ENCODE measurements at regions not wholly inside any gene's neighbourhood (a gene's known extent, or its start where the extent isn't known, plus 50 kb on each side); places are given as distances from the start of the nearest gene placed in this dataset.
"Not testable (repeated sequence)": the region's sequence is repeated elsewhere in the genome, so short reads cannot be mapped to it uniquely, and the experiment has no call there.

- TF ChIP-seq GABPA (IDR thresholded peaks at IDR 0.05 in 1 of 2, conservative IDR thresholded peaks at IDR 0.05 in 1 of 2) (no peak), YY1 (IDR thresholded peaks at IDR 0.05) (no peak), FOXA2 (IDR thresholded peaks at IDR 0.05) (no peak), FOXA1 (IDR thresholded peaks at IDR 0.05) (no peak)
- TF ChIP-seq, protein P1, sequence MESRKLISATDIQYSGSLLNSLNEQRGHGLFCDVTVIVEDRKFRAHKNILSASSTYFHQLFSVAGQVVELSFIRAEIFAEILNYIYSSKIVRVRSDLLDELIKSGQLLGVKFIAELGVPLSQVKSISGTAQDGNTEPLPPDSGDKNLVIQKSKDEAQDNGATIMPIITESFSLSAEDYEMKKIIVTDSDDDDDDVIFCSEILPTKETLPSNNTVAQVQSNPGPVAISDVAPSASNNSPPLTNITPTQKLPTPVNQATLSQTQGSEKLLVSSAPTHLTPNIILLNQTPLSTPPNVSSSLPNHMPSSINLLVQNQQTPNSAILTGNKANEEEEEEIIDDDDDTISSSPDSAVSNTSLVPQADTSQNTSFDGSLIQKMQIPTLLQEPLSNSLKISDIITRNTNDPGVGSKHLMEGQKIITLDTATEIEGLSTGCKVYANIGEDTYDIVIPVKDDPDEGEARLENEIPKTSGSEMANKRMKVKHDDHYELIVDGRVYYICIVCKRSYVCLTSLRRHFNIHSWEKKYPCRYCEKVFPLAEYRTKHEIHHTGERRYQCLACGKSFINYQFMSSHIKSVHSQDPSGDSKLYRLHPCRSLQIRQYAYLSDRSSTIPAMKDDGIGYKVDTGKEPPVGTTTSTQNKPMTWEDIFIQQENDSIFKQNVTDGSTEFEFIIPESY (IDR thresholded peaks at IDR 0.05), result no peak
These were observed 95.0 kb downstream of the AASDHPPT start (continued) for GRCh38 chr11:106172386-106172991.

GRCh38 chr11:106173291-106173690, 95.8 kb downstream of the AASDHPPT start:
- 78% methylated on average over 2 of the region's 2 CpGs for WGBS
- TF ChIP-seq CTCF (IDR thresholded peaks at IDR 0.05; ENCODE audit: low read depth, low read length, missing input control) (no peak), RAD21 (IDR thresholded peaks at IDR 0.05) (no peak), NR2F2 (IDR thresholded peaks at IDR 0.05) (no peak), HNF4A (conservative IDR thresholded peaks at IDR 0.05) (no peak), EGR1 (IDR thresholded peaks at IDR 0.05; ENCODE audit: low read depth in 2 of 2) (no peak), YY1 (IDR thresholded peaks at IDR 0.05) (no peak)
- TF ChIP-seq, protein P2, sequence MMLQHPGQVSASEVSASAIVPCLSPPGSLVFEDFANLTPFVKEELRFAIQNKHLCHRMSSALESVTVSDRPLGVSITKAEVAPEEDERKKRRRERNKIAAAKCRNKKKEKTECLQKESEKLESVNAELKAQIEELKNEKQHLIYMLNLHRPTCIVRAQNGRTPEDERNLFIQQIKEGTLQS (IDR thresholded peaks at IDR 0.05), result no peak
- TF ChIP-seq, protein P3, sequence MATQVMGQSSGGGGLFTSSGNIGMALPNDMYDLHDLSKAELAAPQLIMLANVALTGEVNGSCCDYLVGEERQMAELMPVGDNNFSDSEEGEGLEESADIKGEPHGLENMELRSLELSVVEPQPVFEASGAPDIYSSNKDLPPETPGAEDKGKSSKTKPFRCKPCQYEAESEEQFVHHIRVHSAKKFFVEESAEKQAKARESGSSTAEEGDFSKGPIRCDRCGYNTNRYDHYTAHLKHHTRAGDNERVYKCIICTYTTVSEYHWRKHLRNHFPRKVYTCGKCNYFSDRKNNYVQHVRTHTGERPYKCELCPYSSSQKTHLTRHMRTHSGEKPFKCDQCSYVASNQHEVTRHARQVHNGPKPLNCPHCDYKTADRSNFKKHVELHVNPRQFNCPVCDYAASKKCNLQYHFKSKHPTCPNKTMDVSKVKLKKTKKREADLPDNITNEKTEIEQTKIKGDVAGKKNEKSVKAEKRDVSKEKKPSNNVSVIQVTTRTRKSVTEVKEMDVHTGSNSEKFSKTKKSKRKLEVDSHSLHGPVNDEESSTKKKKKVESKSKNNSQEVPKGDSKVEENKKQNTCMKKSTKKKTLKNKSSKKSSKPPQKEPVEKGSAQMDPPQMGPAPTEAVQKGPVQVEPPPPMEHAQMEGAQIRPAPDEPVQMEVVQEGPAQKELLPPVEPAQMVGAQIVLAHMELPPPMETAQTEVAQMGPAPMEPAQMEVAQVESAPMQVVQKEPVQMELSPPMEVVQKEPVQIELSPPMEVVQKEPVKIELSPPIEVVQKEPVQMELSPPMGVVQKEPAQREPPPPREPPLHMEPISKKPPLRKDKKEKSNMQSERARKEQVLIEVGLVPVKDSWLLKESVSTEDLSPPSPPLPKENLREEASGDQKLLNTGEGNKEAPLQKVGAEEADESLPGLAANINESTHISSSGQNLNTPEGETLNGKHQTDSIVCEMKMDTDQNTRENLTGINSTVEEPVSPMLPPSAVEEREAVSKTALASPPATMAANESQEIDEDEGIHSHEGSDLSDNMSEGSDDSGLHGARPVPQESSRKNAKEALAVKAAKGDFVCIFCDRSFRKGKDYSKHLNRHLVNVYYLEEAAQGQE (IDR thresholded peaks at IDR 0.05), result no peak

GRCh38 chr11:106174003-106174402, 96.5 kb downstream of the AASDHPPT start:
- 71% methylated on average over 4 of the region's 4 CpGs for WGBS
- not testable (repeated sequence) for H3K4me3 ChIP-seq (ENCODE audit: low read depth in 1 of 3, low read length in 3 of 3); DNase-seq (ENCODE audit: low spot score); H3K27me3 ChIP-seq (ENCODE audit: control insufficient read depth in 4 of 4, insufficient read depth in 4 of 4, low read length in 3 of 4); H3K36me3 ChIP-seq (ENCODE audit: control insufficient read depth in 4 of 4, insufficient read depth in 3 of 4, low read depth in 1 of 4, low read length in 3 of 4); H3K27ac ChIP-seq (ENCODE audit: low read depth in 1 of 2, low read length in 2 of 2); H3K4me1 ChIP-seq (ENCODE audit: control insufficient read depth in 4 of 4, insufficient read depth in 4 of 4, low read length in 3 of 4); H3K9me3 ChIP-seq (ENCODE audit: control insufficient read depth in 4 of 4, low read length in 3 of 4); H3K9ac ChIP-seq (ENCODE audit: low read depth in 1 of 2, low read length in 2 of 2)

More at GRCh38 chr11:106173291-106173690, 95.8 kb downstream of the AASDHPPT start:
- Histone ChIP-seq H3K9me3 (ENCODE audit: control insufficient read depth in 4 of 4, low read length in 3 of 4) (no peaks in the 10 kb centered on the region), H3K4me3 (ENCODE audit: low read depth in 1 of 3, low read length in 3 of 3) (no peak overlapping the region), H3K27ac (ENCODE audit: low read depth in 1 of 2, low read length in 2 of 2) (no peak overlapping the region), H3K27me3 (ENCODE audit: control insufficient read depth in 4 of 4, insufficient read depth in 4 of 4, low read length in 3 of 4) (no peaks in the 10 kb centered on the region), H3K9ac (ENCODE audit: low read depth in 1 of 2, low read length in 2 of 2) (no peak overlapping the region), H3K4me1 (ENCODE audit: control insufficient read depth in 4 of 4, insufficient read depth in 4 of 4, low read length in 3 of 4) (no peaks in the 10 kb centered on the region), H3K36me3 (ENCODE audit: control insufficient read depth in 4 of 4, insufficient read depth in 3 of 4, low read depth in 1 of 4, low read length in 3 of 4) (no peaks in the 10 kb centered on the region)
- no peak for DNase-seq (ENCODE audit: low spot score)
